ENCODE measurements at regions not wholly inside any gene's neighbourhood (a gene's known extent, or its start where the extent isn't known, plus 50 kb on each side); places are given as distances from the start of the nearest gene placed in this dataset.
"Not testable (repeated sequence)": the region's sequence is repeated elsewhere in the genome, so short reads cannot be mapped to it uniquely, and the experiment has no call there.

- ATAC-seq = no peak
These were observed 281.8 kb upstream of the ZNF507 start for GRCh38 chr19:32063601-32064000.

DNA sequence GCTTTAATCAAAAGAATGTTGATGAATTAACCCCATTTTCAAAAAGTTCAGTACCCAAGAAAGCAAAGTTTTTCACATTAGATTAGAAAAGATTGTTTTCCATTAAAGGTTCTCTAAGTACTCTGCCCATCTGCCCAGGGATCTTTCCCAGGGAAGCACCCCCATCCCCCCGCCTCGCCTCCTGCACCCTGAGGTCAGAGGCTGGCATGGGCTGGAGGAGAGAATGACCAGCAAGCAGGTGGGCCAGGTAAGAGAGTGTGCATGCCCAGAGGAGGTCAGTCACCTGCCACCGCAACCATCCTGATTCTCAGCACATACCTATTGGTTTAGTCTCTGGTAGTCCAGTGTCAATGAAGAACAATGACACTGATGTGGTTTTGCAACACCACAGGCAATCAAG is 279.4 kb upstream of the ZNF507 start:
- ATAC-seq = no peak

- no peak for ATAC-seq
These were observed 277.7 kb upstream of the ZNF507 start for GRCh38 chr19:32067685-32068084.

GRCh38 chr19:32068793-32069192 is 276.6 kb upstream of the ZNF507 start:
- ATAC-seq = no peak

DNA sequence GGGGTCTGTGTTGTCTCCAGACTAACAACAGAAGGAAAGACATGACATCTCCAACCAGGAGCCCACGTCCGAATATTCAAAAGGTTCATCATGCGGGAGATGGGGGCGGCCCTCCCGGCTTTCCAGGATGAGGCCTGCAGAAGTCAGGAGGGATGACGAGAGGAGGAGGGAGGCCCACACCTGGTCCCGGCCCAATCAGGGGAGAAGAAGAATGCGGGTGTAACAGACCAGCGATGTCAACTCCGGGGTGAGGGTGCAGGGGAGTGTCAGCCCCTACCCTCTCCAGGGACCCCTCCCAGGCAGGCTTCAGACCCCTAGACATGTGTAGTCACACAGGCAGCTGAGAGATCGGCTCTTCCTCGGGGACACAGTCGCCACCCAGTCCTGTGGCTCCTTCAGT is 275.3 kb upstream of the ZNF507 start:
- ATAC-seq = no peak

- no peak for ATAC-seq
These were observed 263.4 kb upstream of the ZNF507 start for GRCh38 chr19:32082028-32082427.

GRCh38 chr19:32084756-32085363 is 260.6 kb upstream of the ZNF507 start:
- not testable (repeated sequence) for ATAC-seq

- ATAC-seq = no peak
These were observed 254.2 kb upstream of the ZNF507 start for GRCh38 chr19:32091241-32091640.

DNA sequence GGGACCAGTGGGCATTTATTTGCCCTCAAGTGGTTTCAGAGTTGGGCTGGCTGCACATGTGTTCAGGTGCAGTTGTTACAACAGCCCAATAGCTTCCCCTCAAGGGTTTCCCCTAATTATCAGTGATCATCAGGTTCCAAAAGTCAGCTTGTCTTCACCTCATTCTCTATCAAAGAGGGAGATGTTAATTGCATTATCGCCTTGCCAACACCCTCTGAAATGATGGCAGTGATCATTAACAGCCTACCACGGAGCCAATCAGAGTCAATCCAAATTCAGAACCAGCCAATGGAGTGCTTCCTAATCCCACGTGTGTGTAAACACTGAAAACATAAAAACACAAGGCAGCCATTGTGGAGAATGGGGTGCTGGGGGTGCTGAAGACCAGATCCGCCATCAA is 248.4 kb upstream of the ZNF507 start:
- ATAC-seq = no peak

- no peak for ATAC-seq
These were observed 247.8 kb upstream of the ZNF507 start for GRCh38 chr19:32097620-32098019.

DNA sequence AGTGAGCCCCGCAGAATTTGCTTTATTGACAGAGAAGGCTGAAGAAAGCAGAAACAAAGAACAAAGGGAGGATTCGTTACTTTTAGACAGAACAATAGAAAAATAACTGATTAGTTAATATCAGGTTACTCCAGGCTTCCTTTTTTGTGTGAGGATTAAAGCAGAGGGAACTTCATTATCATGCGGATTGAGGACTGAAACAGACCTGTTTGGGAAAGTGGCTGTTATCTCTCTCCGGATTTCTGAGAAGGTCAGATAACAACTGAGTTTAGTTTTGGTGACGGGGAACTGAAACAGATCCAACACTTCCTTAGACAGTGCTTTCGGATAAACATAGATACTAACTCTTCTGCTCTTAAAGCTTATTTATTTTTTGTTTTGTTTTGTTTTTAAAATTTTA is 246.4 kb upstream of the ZNF507 start:
- ATAC-seq = no peak

DNA sequence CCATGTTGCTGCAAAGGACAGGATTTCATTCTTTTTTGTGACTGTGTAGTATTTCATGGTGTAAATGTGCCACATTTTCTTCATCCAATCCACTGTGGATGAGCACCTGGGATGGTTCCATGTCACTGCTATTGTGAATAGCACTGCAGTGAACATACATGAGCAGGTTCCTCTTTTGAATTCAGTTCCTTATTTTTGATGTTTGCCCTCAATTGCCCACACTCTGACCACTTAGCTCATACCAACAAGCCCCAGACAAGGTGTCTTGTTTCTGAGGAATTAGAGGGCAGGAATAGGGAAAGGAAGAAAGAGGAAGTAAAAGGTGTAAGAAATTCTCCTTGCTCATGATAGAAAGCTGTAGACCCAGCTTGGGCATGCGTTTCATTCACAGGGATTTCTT is 244.2 kb upstream of the ZNF507 start:
- no peak for ATAC-seq

DNA sequence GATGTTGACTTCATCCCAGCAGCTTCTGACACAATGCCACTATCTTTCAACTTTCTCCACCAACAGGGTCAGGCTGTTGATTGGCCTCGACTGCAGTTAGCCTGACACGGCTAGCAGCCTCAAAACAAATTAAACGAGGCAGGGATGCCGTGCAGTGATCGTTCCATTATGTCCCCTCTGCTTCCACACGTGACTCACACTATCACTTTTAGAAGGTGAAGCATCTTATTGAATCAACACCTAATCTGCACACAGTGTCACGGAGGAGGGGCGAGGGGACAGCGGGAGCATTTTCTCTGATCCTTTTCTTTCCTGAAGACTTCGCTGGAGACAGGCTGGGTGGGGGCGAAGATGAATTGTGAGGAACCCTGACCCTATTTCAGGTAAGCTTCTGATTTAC is 241.9 kb upstream of the ZNF507 start:
- no peak for ATAC-seq

GRCh38 chr19:32104153-32104849 is 241.1 kb upstream of the ZNF507 start:
- no peak for ATAC-seq

- ATAC-seq = no peak
These were observed 240.6 kb upstream of the ZNF507 start for GRCh38 chr19:32104850-32105235.

- no peak for ATAC-seq
These were observed 239.7 kb upstream of the ZNF507 start for GRCh38 chr19:32105527-32106310.

- no peak for ATAC-seq
These were observed 223.2 kb upstream of the ZNF507 start for GRCh38 chr19:32122258-32122657.

GRCh38 chr19:32123355-32123940 is 222.0 kb upstream of the ZNF507 start:
- no peak for ATAC-seq

- ATAC-seq = no peak
These were observed 220.8 kb upstream of the ZNF507 start for GRCh38 chr19:32124585-32124984.

- no peak for ATAC-seq
These were observed 216.3 kb upstream of the ZNF507 start for GRCh38 chr19:32129141-32129540.

DNA sequence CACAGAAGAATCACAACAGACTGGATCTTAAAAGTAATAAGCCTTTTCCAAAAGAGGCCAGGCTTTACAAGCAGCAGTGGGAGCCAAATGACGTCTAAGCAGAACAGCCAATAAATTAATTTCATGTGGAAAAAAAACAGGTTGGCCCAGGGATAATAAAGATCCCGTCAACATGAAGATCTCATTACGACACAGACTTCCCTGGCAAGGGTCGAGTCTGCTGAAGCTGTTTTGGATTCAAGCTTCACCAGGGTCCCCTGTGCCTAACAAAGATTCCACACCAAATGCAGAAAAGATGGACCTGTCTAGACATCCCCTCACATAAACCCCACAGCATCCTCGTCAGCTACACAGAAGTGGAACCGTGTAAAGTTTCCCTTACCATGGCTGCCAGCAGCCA is 215.1 kb upstream of the ZNF507 start:
- no peak for ATAC-seq

DNA sequence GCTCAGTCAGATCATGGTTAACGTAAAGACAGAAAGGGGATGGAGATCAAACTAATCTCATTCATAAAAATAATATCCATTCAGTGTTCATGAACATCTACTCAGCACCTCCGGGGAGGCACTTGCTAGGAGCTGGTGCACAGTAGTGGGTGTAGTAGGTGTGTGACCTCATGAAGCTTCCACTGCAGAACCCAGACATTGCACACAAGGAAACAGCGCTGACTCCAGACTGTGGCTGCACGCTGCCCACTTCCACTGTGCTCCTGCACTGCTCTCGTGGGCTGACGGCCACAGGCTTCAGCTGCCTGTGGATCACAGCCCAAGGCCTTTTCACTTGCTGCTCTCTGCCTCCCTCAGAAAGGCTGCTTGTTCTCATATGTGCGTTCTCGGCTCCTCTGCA is 214.4 kb upstream of the ZNF507 start:
- no peak for ATAC-seq

DNA sequence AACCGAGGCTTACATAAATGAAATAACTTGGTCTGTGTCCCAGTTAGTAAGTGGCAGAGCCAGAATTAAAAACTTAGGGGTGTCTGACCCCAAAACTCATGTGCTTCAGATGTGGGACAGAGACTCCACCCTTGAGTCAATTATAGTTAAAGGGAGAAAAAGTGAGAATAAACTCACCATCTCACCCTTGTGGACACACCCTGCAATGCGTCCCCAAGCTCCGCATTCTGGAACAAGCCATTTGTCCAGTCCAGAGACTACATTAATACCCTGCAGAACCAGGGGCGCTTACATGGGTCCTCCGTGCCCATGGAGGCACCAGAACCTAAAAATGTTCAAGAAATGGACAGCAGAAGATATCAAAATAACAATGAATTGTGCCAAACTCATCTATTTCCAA is 207.0 kb upstream of the ZNF507 start:
- no peak for ATAC-seq

All from activated CD4-positive, CD25-positive, alpha-beta regulatory T cell treated with anti-CD3 and anti-CD28 coated beads, Interleukin-2, amount 50 U/mL, for 24 hours (primary cell).